ENCODE measurements at regions not wholly inside any gene's neighbourhood (a gene's known extent, or its start where the extent isn't known, plus 50 kb on each side); places are given as distances from the start of the nearest gene placed in this dataset.

- H3K4me3 ChIP-seq: no peak overlapping the region
- H3K9me3 ChIP-seq: no peaks in the 10 kb centered on the region
- no peak overlapping the region for H3K27ac ChIP-seq
- no peaks in the 10 kb centered on the region for H3K36me3 ChIP-seq
- no peak for ATAC-seq
- no peaks in the 10 kb centered on the region for H3K4me1 ChIP-seq
- 76 to 88% methylated on average over 1 to 4 of the region's 4 CpGs for WGBS, 2 donors (ENCODE audit: low coverage in 1 of 2)
- TF ChIP-seq EP300 (IDR thresholded peaks at IDR 0.05): no peak
- TF ChIP-seq POLR2AphosphoS5 (IDR thresholded peaks at IDR 0.05): no peak
- TF ChIP-seq CTCF (IDR thresholded peaks at IDR 0.05): no peak
- no peak for TF ChIP-seq POLR2A (IDR thresholded peaks at IDR 0.05)
- H3K27me3 ChIP-seq: no peaks in the 10 kb centered on the region
Observed at GRCh38 chr14:34190717-34191116, 239.8 kb upstream of the EGLN3 start.

GRCh38 chr14:34189866-34190265, 239.0 kb upstream of the EGLN3 start:
- WGBS, 2 donors (ENCODE audit: low coverage in 1 of 2): 85 to 89% methylated on average over 2 to 3 of the region's 3 CpGs

GRCh38 chr14:34187519-34188044, 236.7 kb upstream of the EGLN3 start:
- Histone ChIP-seq H3K27me3 (no peaks in the 10 kb centered on the region), H3K9me3 (no peaks in the 10 kb centered on the region), H3K4me1 (no peaks in the 10 kb centered on the region), H3K4me3 (no peak overlapping the region), H3K36me3 (no peaks in the 10 kb centered on the region), H3K27ac (no peak overlapping the region)
- no peak for ATAC-seq
- TF ChIP-seq POLR2AphosphoS5 (IDR thresholded peaks at IDR 0.05): no peak
- no peak for TF ChIP-seq EP300 (IDR thresholded peaks at IDR 0.05)
- WGBS, 2 donors (ENCODE audit: low coverage in 1 of 2): 83 to 100% methylated on average over 1 of the region's 3 CpGs

More at GRCh38 chr14:34189866-34190265, 239.0 kb upstream of the EGLN3 start:
- TF ChIP-seq EP300 (IDR thresholded peaks at IDR 0.05) (no peak), CTCF (IDR thresholded peaks at IDR 0.05) (no peak), POLR2AphosphoS5 (IDR thresholded peaks at IDR 0.05) (no peak), POLR2A (IDR thresholded peaks at IDR 0.05) (no peak)
- no peaks in the 10 kb centered on the region for H3K4me1 ChIP-seq
- no peaks in the 10 kb centered on the region for H3K36me3 ChIP-seq
- no peak overlapping the region for H3K4me3 ChIP-seq
- no peak for ATAC-seq
- no peaks in the 10 kb centered on the region for H3K27me3 ChIP-seq
- H3K27ac ChIP-seq: no peak overlapping the region
- H3K9me3 ChIP-seq: no peaks in the 10 kb centered on the region

GRCh38 chr14:34187061-34187460, 236.2 kb upstream of the EGLN3 start:
- Histone ChIP-seq H3K36me3 (no peaks in the 10 kb centered on the region), H3K4me3 (no peak overlapping the region), H3K4me1 (no peaks in the 10 kb centered on the region), H3K27ac (no peak overlapping the region), H3K27me3 (no peaks in the 10 kb centered on the region), H3K9me3 (no peaks in the 10 kb centered on the region)
- TF ChIP-seq POLR2A (IDR thresholded peaks at IDR 0.05): no peak
- TF ChIP-seq CTCF (IDR thresholded peaks at IDR 0.05): no peak
- no peak for TF ChIP-seq POLR2AphosphoS5 (IDR thresholded peaks at IDR 0.05)
- no peak for TF ChIP-seq EP300 (IDR thresholded peaks at IDR 0.05)
- WGBS, 2 donors (ENCODE audit: low coverage in 1 of 2): 63 to 71% methylated on average over 1 to 3 of the region's 3 CpGs
- no peak for ATAC-seq

- WGBS, 2 donors (ENCODE audit: low coverage in 1 of 2): 80 to 94% methylated on average over 2 of the region's 2 CpGs
- no peak for ATAC-seq
Observed at GRCh38 chr14:34184126-34184525, 233.3 kb upstream of the EGLN3 start.

More at GRCh38 chr14:34184126-34184525, 233.3 kb upstream of the EGLN3 start:
- TF ChIP-seq POLR2A (IDR thresholded peaks at IDR 0.05) (no peak), POLR2AphosphoS5 (IDR thresholded peaks at IDR 0.05) (no peak), CTCF (IDR thresholded peaks at IDR 0.05) (no peak), EP300 (IDR thresholded peaks at IDR 0.05) (no peak)
- Histone ChIP-seq H3K36me3 (no peaks in the 10 kb centered on the region), H3K27me3 (no peaks in the 10 kb centered on the region), H3K9me3 (no peaks in the 10 kb centered on the region), H3K27ac (no peak overlapping the region), H3K4me3 (no peak overlapping the region), H3K4me1 (no peaks in the 10 kb centered on the region)
